HCT116 (cell line): ENCODE measurements at regions not wholly inside any gene's neighbourhood (a gene's known extent, or its start where the extent isn't known, plus 50 kb on each side); places are given as distances from the start of the nearest gene placed in this dataset.

Source experiments
- ATAC-seq: fragments of 200-7000 bp; cut with Tn5 transposase; 2 replicates; pipeline ENCODE4 v1.9.1; 2020; ENCODE audit warnings: mild to moderate bottlenecking, moderate library complexity
- BruUV-seq: library from RNA; stranded (reverse); fragments of 400-500 nt; replicated peaks from 2 replicates; lab custom pipeline; 2021; lab: Mats Ljungman, UMichigan
- CTCF ChIA-PET: fragments of 300-600 bp; sonication (Branson Sonifier 250); formaldehyde crosslinking; loops from one replicate; lab custom pipeline; 2021; ENCODE audit warnings: antibody characterized with exemption; lab: Charles Lee
- POLR2A ChIA-PET: fragments of 300-600, 350-600 bp; sonication (Branson Sonifier 250); formaldehyde crosslinking; loops from one replicate; lab custom pipeline; 2021; ENCODE audit warnings: antibody characterized with exemption; lab: Charles Lee
- RAD21 ChIA-PET, 2 experiments: fragments of 300-600 bp; sonication (Branson Sonifier 250); formaldehyde crosslinking; loops; one replicate each; lab custom pipeline; 2023; ENCODE audit warnings: low total read pairs in 2 of 2; ENCODE audit not compliant: uncharacterized antibody in 2 of 2, unreplicated experiment in 2 of 2, low non-redundant PET in 1 of 2; lab: Charles Lee
- DNase-seq: peaks from one replicate; pipeline ENCODE4 v3.0.0-alpha.2; 2010; ENCODE audit warnings: low read depth, low spot score
- H2AFZ ChIP-seq: fragments of 200-600 bp; shearing (Covaris generic), sonication (generic); 2 replicates; pipeline ENCODE4 v1.6.1; 2017; ENCODE audit warnings: low read depth, mixed run types, mixed read lengths, antibody characterized with exemption, low read length; ENCODE audit not compliant: poor library complexity, severe bottlenecking
- H3K27ac ChIP-seq: 2 replicates; pipeline ENCODE4 v1.5.1; 2012; ENCODE audit warnings: low read depth, low read length
- H3K27me3 ChIP-seq: fragments of 200-600 bp; sonication (generic); 2 replicates; pipeline ENCODE4 v1.6.1; 2016; ENCODE audit warnings: mixed run types, low read length, mixed read lengths; ENCODE audit not compliant: insufficient read depth
- H3K36me3 ChIP-seq, 2 experiments: fragments of 200-500 bp in 1 of 2; fragments of 200-600 bp in 1 of 2; sonication (Bioruptor generic) in 1 of 2; sonication (generic) in 1 of 2; 2 replicates each; pipeline versions ENCODE4 v1.5.1 to v1.6.1; 2014 to 2016; ENCODE audit warnings: low read length in 2 of 2, inconsistent platforms in 1 of 2, mixed read lengths in 1 of 2, mixed run types in 1 of 2; ENCODE audit not compliant: insufficient read depth in 2 of 2, control insufficient read depth in 1 of 2
- H3K4me1 ChIP-seq, 2 experiments: fragments of 200-600 bp in 1 of 2; sonication (generic) in 1 of 2; 2 replicates each; pipeline versions ENCODE4 v1.5.1 to v1.6.1; 2012 to 2017; ENCODE audit warnings: low read length in 2 of 2, inconsistent platforms in 1 of 2, mild to moderate bottlenecking in 1 of 2, mixed read lengths in 1 of 2, mixed run types in 1 of 2, moderate library complexity in 1 of 2; ENCODE audit not compliant: insufficient read depth in 2 of 2, control insufficient read depth in 1 of 2
- H3K4me2 ChIP-seq: fragments of 200-600 bp; sonication (generic); 2 replicates; pipeline ENCODE4 v1.6.1; 2017; ENCODE audit warnings: mixed run types, low read length, mixed read lengths
- H3K4me3 ChIP-seq, 2 experiments: fragments of 200-600 bp in 1 of 2; sonication (generic) in 1 of 2; replicated peaks in 1 of 2; 2 replicates each; pipeline ENCODE4 v1.5.1; 2011 to 2016; ENCODE audit warnings: low read length in 2 of 2, control low read depth in 1 of 2, low read depth in 1 of 2, mild to moderate bottlenecking in 1 of 2, mixed read lengths in 1 of 2, mixed run types in 1 of 2
- H3K79me2 ChIP-seq: fragments of 200-600 bp; sonication (generic); 2 replicates; pipeline ENCODE4 v1.6.1; 2017; ENCODE audit warnings: mild to moderate bottlenecking, mixed run types, low read length, moderate library complexity, mixed read lengths; ENCODE audit not compliant: insufficient read depth
- H3K9ac ChIP-seq: fragments of 200-600 bp; sonication (generic); 2 replicates; pipeline ENCODE4 v1.6.1; 2016; ENCODE audit warnings: low read length, mixed read lengths
- H3K9me2 ChIP-seq: fragments of 200-600 bp; sonication (generic), shearing (Covaris generic); 2 replicates; pipeline ENCODE4 v1.6.1; 2017; ENCODE audit warnings: mixed run types, mild to moderate bottlenecking, moderate library complexity; ENCODE audit not compliant: insufficient read depth
- H3K9me3 ChIP-seq, 2 experiments: fragments of 200-500 bp in 1 of 2; fragments of 200-600 bp in 1 of 2; sonication (Bioruptor generic) in 1 of 2; sonication (generic) in 1 of 2; 2 replicates each; pipeline ENCODE4 v1.6.1; 2014 to 2017; ENCODE audit warnings: low read length in 2 of 2, mixed read lengths in 2 of 2, inconsistent platforms in 1 of 2, low read depth in 1 of 2, mild to moderate bottlenecking in 1 of 2, mixed run types in 1 of 2, moderate library complexity in 1 of 2; ENCODE audit not compliant: control insufficient read depth in 1 of 2, insufficient read depth in 1 of 2
- H4K20me1 ChIP-seq: fragments of 200-600 bp; sonication (generic), shearing (Covaris generic); 2 replicates; pipeline ENCODE4 v1.6.1; 2017; ENCODE audit warnings: mixed run types, mild to moderate bottlenecking, moderate library complexity; ENCODE audit not compliant: insufficient read depth
- CBX3 ChIP-seq: IDR thresholded peaks from 2 replicates; pipeline ENCODE4 v1.6.1; 2012; ENCODE audit warnings: low read depth
- CEBPB ChIP-seq: IDR thresholded peaks from 2 replicates; pipeline ENCODE4 v1.6.1; 2012; ENCODE audit warnings: low read depth
- CTCF ChIP-seq, 3 experiments: fragments of 200-600 bp in 1 of 3; sonication (generic) in 1 of 3; IDR thresholded peaks in 2 of 3; conservative IDR thresholded peaks in 1 of 3; 2 replicates each; pipeline ENCODE4 v1.5.1; 2012 to 2017; ENCODE audit warnings: low read depth in 2 of 3, low read length in 2 of 3, antibody characterized with exemption in 1 of 3, borderline replicate concordance in 1 of 3, control low read depth in 1 of 3, mild to moderate bottlenecking in 1 of 3, mixed read lengths in 1 of 3, mixed run types in 1 of 3, moderate library complexity in 1 of 3; ENCODE audit not compliant: insufficient read depth in 1 of 3
- ELF1 ChIP-seq: IDR thresholded peaks from 2 replicates; pipeline ENCODE4 v1.6.1; 2012; ENCODE audit warnings: low read depth, borderline replicate concordance
- FOSL1 ChIP-seq: IDR thresholded peaks from 2 replicates; pipeline ENCODE4 v1.6.1; 2012; ENCODE audit warnings: low read depth
- JUND ChIP-seq: IDR thresholded peaks from 2 replicates; pipeline ENCODE4 v1.6.1; 2012
- POLR2A ChIP-seq: IDR thresholded peaks from 2 replicates; pipeline ENCODE4 v1.7.0; 2011; ENCODE audit warnings: borderline replicate concordance; ENCODE audit not compliant: insufficient read depth, insufficient read length; ENCODE audit errors: extremely low read depth
- RAD21 ChIP-seq: IDR thresholded peaks from 2 replicates; pipeline ENCODE4 v1.6.1; 2012; ENCODE audit warnings: low read depth, mild to moderate bottlenecking
- REST ChIP-seq: IDR thresholded peaks from 2 replicates; pipeline ENCODE4 v1.6.1; 2012; ENCODE audit warnings: low read depth
- SP1 ChIP-seq: IDR thresholded peaks from 2 replicates; pipeline ENCODE4 v1.6.1; 2012; ENCODE audit warnings: low read depth
- SRF ChIP-seq: IDR thresholded peaks from 2 replicates; pipeline ENCODE4 v1.6.1; 2012; ENCODE audit warnings: low read depth
- TCF7L2 ChIP-seq: IDR thresholded peaks from 2 replicates; pipeline ENCODE4 v1.7.0; 2011; ENCODE audit warnings: borderline replicate concordance, inconsistent platforms; ENCODE audit not compliant: insufficient read depth, insufficient read length; ENCODE audit errors: extremely low read depth
- YY1 ChIP-seq: IDR thresholded peaks from 2 replicates; pipeline ENCODE4 v1.6.1; 2011; ENCODE audit warnings: low read length, low read depth, moderate library complexity, mild to moderate bottlenecking; ENCODE audit not compliant: insufficient replicate concordance; ENCODE audit errors: extremely low read depth
- ZBTB33 ChIP-seq: IDR thresholded peaks from 2 replicates; pipeline ENCODE4 v1.6.1; 2011; ENCODE audit warnings: mild to moderate bottlenecking, low read length, moderate library complexity; ENCODE audit not compliant: insufficient replicate concordance; ENCODE audit errors: extremely low read depth
- ZFX ChIP-seq: fragments of 450-650 bp; IDR thresholded peaks from 2 replicates; pipeline ENCODE4 v1.6.1; 2017
- ZNF274 ChIP-seq: fragments of 200-500 bp; sonication (Bioruptor generic); IDR thresholded peaks from 2 replicates; pipeline ENCODE4 v1.6.1; 2014; ENCODE audit warnings: mild to moderate bottlenecking, low read depth, low read length, inconsistent platforms
- intact Hi-C: fragments of 100-400 bp; cut with micrococcal nuclease; formaldehyde crosslinking; loops from 2 replicates; pipeline ENCODE4 v1.10.0; 2022

GRCh38 chr2:236796236-236796635 lies 226.6 kb downstream of the ACKR3 start:
- DNase-seq = no peak
- no peak overlapping the region for H2AFZ ChIP-seq
- TF ChIP-seq SP1 = no peak
- no peak for TF ChIP-seq ELF1
- no peak for TF ChIP-seq CBX3
- no peak for TF ChIP-seq RAD21
- no peak for TF ChIP-seq ZBTB33
- TF ChIP-seq JUND = no peak
- TF ChIP-seq TCF7L2 = no peak
- TF ChIP-seq CTCF (IDR thresholded peaks at IDR 0.05 in 2 of 3, conservative IDR thresholded peaks at IDR 0.05 in 1 of 3; ENCODE audit: borderline replicate concordance in 1 of 3, insufficient read depth in 1 of 3, low read depth in 2 of 3, low read length in 2 of 3) = no peak
- TF ChIP-seq ZFX = no peak
- no peak for TF ChIP-seq REST
- no peak for TF ChIP-seq POLR2A
- no peak for TF ChIP-seq FOSL1
- TF ChIP-seq CEBPB = no peak
- TF ChIP-seq ZNF274 = no peak
- no peak for TF ChIP-seq YY1
- TF ChIP-seq SRF = no peak
- BruUV-seq = no TSS peak
- H3K9me3 ChIP-seq = no peaks in the 10 kb centered on the region
- H3K79me2 ChIP-seq = no peaks in the 10 kb centered on the region
- peaks cover 26% of the 10 kb centered on the region for H3K27me3 ChIP-seq
- no peak overlapping the region for H3K4me2 ChIP-seq
- ATAC-seq = no peak
- H3K36me3 ChIP-seq = no peaks in the 10 kb centered on the region
- H3K27ac ChIP-seq = no peak overlapping the region
- CTCF ChIA-PET = no interaction called here
- H4K20me1 ChIP-seq = no peaks in the 10 kb centered on the region
- no peaks in the 10 kb centered on the region for H3K9me2 ChIP-seq
- no peak overlapping the region for H3K9ac ChIP-seq
- no peaks in the 10 kb centered on the region for H3K4me1 ChIP-seq
- H3K4me3 ChIP-seq = no peak overlapping the region
- POLR2A ChIA-PET = no interaction called here
- RAD21 ChIA-PET = no interaction called here
- intact Hi-C loops = no loop called here
